ENCODE measurements at regions not wholly inside any gene's neighbourhood (a gene's known extent, or its start where the extent isn't known, plus 50 kb on each side); places are given as distances from the start of the nearest gene placed in this dataset.
"Not testable (repeated sequence)": the region's sequence is repeated elsewhere in the genome, so short reads cannot be mapped to it uniquely, and the experiment has no call there.

GRCh38 chr4:18813055-18813454, 791.5 kb upstream of the LCORL start:
- no peak for DNase-seq

DNA sequence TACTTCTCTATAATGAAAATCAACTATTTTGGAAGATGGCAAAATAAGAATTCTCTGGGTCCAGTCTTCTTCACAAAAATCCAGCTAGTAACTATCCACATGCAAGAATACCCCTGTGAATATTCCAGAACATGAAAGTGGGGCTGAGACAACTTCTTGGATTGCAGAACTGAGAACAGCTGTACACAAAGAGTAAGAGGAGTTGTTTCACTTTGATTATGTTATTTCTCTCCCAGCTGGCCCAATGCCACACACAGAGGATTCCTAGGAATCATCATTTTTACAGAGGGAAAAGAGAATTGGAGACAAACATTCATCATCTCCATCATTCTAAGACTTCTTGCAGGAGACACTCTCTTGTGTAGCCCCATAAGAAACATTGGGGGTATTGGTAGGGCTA, 782.2 kb upstream of the LCORL start:
- no peak for DNase-seq

GRCh38 chr4:18798123-18798522, 776.6 kb upstream of the LCORL start:
- DNase-seq, result no peak

GRCh38 chr4:18795794-18796193, 774.2 kb upstream of the LCORL start:
- no peak for DNase-seq

DNA sequence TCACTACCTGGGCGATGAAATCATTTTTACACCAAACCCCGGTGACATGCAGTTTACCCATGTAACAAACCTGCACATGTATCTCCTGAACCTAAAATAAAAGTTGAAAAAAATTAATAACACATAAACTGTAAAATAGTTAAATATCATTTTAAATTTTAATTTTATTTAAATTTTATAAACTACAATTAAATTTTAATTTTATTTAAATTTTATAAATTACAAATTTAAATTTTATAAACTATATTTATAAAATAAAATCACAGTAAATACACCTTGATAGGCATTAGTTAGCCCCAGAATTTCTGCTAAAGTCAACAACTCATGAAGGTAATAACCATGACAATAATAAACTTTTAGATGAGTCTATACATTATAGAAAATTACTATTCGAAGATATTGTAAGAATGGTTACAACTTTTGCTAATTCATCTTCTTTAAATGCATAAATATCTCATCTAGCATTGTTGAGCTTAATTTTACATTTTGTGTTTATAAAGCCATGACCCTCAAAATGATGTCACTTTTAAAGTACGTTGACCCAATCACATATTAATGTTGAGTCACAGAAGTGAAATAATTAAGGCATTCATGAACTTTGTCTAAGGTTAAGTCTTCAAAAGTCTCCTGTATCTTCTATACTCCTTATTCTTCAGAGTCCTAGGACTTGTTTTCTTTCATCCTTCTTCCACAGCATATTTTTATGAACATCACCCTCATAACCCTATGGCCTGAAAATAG, 755.8 kb upstream of the LCORL start:
- DNase-seq, result no peak

GRCh38 chr4:18767921-18768320, 746.4 kb upstream of the LCORL start:
- DNase-seq, result no peak

DNA sequence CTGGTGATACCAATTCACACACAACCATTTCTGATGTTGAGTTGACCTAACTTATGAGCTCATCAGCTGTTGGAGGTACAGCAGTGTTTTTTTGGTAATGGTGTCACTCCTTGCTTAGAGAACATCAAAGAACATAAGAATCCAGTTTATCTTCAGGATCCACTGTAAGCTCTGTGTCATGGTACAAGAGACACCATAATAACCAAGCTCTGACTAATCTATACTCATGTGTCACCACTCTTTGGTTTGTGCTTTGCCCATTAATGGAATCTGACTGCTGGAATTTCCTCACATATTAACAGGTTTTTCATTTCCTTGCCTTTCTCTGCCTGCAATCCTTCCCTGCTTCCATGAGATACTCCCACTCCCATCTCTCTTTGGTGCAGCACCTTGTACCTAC, 735.1 kb upstream of the LCORL start:
- DNase-seq, result no peak

DNA sequence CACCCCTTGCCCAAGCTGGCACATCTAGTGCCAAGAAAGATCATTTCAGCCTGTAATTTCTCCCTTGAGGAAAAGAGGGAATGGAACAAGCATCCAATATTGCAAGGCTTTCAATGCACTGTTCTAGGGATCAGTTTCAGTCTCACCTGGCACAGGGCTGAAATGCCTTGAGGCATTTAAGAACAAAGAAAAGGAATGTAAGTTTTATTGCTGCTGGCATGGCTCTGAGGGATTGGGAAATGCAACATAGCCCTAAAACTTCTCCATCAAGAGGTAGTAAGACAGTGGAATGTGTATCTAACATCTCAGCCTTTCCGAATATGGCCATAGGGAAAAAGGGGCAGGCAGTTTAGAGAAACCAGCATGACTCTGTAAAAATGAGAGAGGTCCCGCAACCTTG, 732.6 kb upstream of the LCORL start:
- no peak for DNase-seq

- no peak for DNase-seq
Observed at GRCh38 chr4:18751083-18751482, 729.5 kb upstream of the LCORL start.

DNA sequence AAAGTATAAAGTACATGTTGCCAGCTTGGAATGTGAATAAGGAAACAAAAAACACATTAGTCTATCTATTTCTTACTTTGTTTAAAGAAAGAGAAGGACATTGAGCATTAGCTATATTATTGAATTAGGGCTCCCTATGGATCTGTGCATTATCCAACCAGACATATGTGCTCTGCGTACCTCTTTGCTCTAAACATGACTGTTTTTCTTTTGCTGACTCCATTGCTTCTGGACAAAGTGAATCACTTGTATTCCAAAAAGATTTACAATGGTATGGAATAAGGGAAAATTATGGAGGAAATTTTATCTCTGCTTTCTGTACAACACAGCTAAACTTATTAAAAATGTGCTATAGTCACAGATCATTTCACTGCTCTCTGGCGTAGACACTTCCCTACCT, 727.8 kb upstream of the LCORL start:
- DNase-seq, result no peak

DNA sequence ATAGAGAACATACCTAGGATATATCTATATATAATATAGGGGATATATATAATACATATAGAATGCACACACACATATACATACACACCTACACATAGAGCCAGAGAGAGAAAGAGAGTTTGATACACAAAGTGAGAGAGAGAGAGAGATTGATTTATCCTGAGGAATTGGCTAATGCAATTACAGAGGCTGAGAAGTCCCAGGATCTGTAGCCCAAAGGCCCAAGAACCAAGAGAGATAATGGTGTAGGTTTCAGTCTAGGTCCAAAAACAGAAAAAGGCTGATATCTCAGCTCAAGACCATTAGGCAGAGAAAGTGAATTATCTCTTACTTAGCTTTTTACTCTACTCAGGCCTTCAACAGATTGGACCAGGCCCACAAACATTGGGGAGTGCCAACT, 715.0 kb upstream of the LCORL start:
- no peak for DNase-seq

DNA sequence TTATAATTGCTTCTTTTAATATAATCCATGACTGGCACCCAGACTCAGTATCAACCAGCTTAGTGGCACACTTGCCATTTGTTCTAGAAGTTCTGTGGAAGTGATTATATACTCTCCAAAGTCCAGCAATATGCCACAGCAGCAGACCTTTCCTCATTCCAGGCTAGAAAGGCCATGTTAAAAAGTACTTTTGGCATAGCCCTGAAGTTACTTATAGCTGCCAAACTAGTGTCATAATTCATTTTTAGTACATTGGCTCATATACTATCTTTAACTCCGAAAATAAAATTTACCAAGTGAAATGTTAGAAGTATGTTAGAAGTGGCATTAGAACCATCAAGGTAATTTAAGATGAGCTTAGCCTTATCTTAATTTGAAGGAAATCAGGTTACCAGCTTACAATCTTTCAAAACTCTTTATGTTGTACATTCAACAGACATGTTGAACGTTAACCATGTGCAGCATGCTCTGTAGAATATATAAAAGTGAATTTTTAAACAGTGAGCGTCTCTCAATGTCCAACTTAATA, 714.2 kb upstream of the LCORL start:
- DNase-seq, result no peak

DNA sequence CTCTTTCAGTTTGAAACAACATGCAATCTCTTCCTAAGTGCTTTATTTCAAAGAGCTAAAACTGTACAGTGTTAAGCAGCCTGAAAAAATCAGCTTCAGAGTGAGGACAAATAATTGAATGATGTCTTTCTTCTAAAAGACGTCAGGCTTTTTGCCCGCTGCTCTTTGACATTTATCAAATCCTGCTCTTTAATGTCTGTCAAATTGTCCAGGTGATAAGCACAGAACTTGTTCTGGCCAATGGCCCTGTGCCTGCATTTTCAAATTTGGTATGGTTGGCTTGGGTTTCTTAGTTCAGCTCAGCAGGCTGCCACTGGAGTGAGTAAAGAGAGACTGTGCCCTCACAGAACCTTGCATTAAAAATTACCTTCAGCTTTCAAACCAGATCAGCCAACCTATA, 712.9 kb upstream of the LCORL start:
- DNase-seq, result no peak

- no peak for DNase-seq
Observed at GRCh38 chr4:18733961-18734360, 712.4 kb upstream of the LCORL start.

DNA sequence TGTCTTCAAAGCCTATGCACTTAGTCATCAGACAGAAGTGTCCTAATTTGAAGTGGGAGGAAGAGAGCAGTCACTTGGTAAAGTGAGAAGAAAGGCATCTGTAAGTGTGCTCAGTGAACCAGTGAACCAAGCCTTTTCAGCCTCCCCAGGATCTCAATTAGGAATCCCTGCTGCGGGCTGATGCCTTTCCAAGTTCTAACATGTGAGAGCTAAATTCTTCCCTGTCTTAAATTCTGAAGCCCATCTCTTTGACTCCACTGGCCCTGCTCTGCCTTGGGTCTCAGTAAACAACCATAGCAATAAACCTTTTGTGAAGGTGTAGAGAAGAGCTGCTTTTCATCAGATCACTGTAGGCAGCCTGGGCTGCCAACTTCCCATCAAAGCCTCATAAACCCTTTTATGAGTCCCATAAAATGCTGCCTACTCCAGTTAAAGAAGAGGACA, 701.2 kb upstream of the LCORL start:
- DNase-seq, result no peak

- DNase-seq, result no peak
Observed at GRCh38 chr4:18698119-18698883, 676.7 kb upstream of the LCORL start.

- DNase-seq, result no peak
Observed at GRCh38 chr4:18695733-18696527, 674.4 kb upstream of the LCORL start.

DNA sequence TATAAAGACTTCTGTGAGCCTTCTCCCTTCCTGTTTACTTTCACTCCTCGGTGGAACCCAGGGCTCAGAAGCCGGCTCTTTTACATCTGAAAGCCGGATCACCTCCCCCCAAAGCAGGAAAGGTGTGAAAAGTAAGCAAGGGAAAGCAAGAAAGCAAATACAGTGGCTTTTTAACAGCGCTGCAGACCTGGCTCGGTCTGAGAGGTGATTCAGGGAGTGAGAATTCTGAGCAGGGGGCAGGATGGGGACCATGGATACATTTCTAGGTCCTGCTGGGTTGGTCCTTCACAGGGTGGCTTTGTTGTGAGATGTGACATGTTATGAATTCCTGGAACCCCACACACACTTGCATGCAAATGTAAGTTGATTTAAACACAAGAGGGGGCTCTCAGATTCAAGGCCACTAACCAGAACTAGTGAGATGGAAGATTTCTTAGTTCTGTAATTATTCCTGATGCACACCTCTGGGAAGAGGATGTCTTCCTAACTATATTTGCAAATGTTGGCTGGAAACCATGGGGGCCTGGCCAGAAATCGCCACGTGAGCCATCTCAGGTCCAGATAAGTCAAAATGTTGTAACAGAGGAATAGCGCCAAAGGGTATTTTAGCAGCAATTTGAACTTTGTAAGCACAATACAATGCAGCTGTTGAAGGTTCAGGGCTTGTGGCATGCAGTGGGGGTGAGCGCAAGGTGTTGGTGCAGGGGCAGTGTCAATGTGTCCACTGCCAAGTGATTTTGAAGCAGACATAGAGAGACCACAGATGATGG, 670.1 kb upstream of the LCORL start:
- DNase-seq, result no peak

- DNase-seq, result no peak
Observed at GRCh38 chr4:18690291-18690955, 668.9 kb upstream of the LCORL start.

- peak; percentile 56 for DNase-seq
Observed at GRCh38 chr4:18689308-18690115, 668.0 kb upstream of the LCORL start.

DNA sequence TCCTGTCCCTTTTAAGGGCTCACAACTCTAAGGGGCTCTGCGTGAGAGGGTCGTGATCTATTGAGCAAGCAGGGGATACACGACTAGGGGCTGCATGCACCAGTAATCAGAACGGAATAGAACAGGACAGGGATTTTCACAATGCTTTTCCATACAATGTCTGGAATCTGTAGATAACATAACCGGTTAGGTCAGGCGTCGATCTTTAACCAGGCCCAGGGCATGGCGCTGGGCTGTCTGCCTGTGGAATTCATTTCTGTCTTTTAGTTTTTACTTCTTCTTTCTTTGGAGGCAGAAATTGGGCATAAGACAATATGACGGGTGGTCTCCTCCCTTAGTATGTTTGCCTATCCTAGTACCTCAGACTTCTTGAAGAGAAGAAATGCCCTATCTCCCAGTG, 666.8 kb upstream of the LCORL start:
- DNase-seq, result not testable (repeated sequence)
